ENCODE measurements at regions not wholly inside any gene's neighbourhood (a gene's known extent, or its start where the extent isn't known, plus 50 kb on each side); places are given as distances from the start of the nearest gene placed in this dataset.

DNA sequence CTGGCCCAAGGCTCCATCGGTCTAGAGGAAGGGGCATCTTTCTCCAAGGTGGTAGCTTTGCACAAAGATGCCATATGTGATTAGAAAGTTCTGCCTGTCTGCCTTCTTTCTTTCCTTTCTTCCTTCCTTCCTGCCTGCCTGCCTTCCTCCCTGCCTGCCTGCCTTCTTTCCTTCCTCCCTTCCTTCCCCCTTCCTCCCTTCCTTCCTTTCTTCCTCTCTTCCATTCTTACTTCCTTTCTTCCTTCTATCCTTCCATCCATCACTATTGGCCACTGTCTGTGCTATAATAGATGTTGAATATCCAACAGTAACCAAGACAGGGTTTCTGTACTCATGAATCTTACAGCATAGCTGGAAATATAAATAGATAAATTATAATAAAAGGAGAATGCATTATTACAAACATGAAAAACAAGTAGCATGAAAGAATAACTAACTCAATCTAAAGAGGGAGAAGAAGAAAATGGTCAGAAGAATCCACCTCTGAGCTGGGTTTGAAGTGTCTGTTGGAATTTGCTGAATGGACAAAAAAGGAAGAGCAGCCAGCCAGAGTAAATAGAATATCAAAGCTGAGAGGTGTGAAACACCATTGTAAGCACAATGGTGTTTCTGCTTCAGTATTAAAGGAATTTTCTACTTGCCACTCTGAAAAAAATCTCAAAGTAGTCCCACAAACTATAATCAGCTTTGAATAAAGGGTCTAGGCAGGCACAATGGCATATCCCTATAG is 250.6 kb upstream of the NR5A2 start:
- no peak for DNase-seq (ENCODE audit: low read depth)
- no peak for TF ChIP-seq CTCF (conservative IDR thresholded peaks at IDR 0.05; ENCODE audit: low read depth, low read length)
- no peak overlapping the region for H3K4me3 ChIP-seq (ENCODE audit: low read depth, low read length)

DNA sequence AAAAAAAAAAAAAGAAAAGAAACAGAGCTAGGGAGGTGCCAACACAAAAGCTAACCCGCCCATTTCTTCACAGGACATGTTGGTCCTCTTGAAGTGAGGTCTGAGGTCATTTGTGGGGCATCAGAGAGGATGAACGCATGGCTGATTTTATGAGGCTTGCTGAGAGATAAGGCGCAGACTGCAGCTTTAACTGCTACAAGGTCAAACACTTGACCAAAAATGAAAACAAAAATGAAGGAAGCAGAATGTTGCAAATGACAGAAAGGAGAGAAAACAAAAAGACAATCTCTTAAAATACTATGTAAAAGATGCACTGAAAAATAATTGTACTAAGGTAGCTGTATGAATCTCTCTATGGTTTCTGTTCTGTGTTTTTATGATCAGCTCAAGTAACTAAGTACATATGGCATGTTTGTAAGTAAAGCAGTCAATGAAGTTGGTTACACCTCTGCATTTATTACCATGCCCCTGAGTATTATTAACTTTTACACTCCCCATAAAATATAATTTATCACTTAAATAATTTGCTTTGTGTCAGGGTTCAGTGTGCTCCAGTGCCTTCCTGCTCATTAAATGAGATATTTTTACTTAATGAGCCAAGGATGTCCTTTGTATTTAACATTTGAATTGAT is 249.1 kb upstream of the NR5A2 start:
- TF ChIP-seq CTCF (conservative IDR thresholded peaks at IDR 0.05; ENCODE audit: low read depth, low read length): no peak
- DNase-seq (ENCODE audit: low read depth): no peak
- no peak overlapping the region for H3K4me3 ChIP-seq (ENCODE audit: low read depth, low read length)

GRCh38 chr1:199780091-199780490 is 247.4 kb upstream of the NR5A2 start:
- no peak overlapping the region for H3K4me3 ChIP-seq (ENCODE audit: low read depth, low read length)
- DNase-seq (ENCODE audit: low read depth): no peak
- TF ChIP-seq CTCF (conservative IDR thresholded peaks at IDR 0.05; ENCODE audit: low read depth, low read length): no peak

GRCh38 chr1:199780948-199781670 is 246.4 kb upstream of the NR5A2 start:
- TF ChIP-seq CTCF (conservative IDR thresholded peaks at IDR 0.05; ENCODE audit: low read depth, low read length): no peak
- no peak overlapping the region for H3K4me3 ChIP-seq (ENCODE audit: low read depth, low read length)
- DNase-seq (ENCODE audit: low read depth): no peak

GRCh38 chr1:199784138-199784895 is 243.2 kb upstream of the NR5A2 start:
- no peak overlapping the region for H3K4me3 ChIP-seq (ENCODE audit: low read depth, low read length)
- no peak for TF ChIP-seq CTCF (conservative IDR thresholded peaks at IDR 0.05; ENCODE audit: low read depth, low read length)
- DNase-seq (ENCODE audit: low read depth): no peak

DNA sequence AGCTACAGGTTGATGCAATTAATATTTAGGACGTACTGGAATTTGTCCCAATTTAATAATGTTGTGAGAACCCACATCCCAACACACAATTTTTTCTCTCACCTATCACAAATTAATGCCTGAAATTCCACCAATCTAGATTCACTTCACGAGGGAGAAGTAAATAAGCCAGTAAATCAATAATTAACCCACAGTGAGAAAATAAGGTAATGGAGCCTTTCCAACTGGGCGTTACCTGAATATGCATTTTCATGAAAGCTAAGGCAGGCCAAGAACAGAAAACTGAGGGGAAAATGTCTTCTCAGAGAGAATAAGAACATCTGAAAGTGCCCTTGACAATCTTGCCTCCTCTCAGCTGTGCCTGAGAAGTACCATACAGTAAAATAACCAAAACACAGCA is 240.8 kb upstream of the NR5A2 start:
- TF ChIP-seq CTCF (conservative IDR thresholded peaks at IDR 0.05; ENCODE audit: low read depth, low read length): no peak
- H3K4me3 ChIP-seq (ENCODE audit: low read depth, low read length): no peak overlapping the region
- DNase-seq (ENCODE audit: low read depth): no peak

Measured in epithelial cell of proximal tubule (primary cell).